ENCODE measurements at regions not wholly inside any gene's neighbourhood (a gene's known extent, or its start where the extent isn't known, plus 50 kb on each side); places are given as distances from the start of the nearest gene placed in this dataset.

GRCh38 chr11:116459185-116460045 is 313.4 kb downstream of the BUD13 start:
- H3K27me3 Mint-ChIP-seq (ENCODE audit: unreplicated experiment) = peaks cover 6% of the 10 kb centered on the region
- peaks cover 5% of the 10 kb centered on the region for H3K4me1 Mint-ChIP-seq (ENCODE audit: unreplicated experiment)

GRCh38 chr11:116458546-116458945 is 314.2 kb downstream of the BUD13 start:
- no peaks in the 10 kb centered on the region for H3K36me3 Mint-ChIP-seq (ENCODE audit: low read depth, unreplicated experiment)
- no peaks in the 10 kb centered on the region for H3K9me3 Mint-ChIP-seq (ENCODE audit: unreplicated experiment)
- no peak for DNase-seq (ENCODE audit: low spot score)
- H3K4me3 Mint-ChIP-seq (ENCODE audit: unreplicated experiment) = no peak overlapping the region
- no peak for TF ChIP-seq CTCF (IDR thresholded peaks at IDR 0.05; ENCODE audit: unreplicated experiment)
- H3K27ac Mint-ChIP-seq (ENCODE audit: unreplicated experiment) = no peak overlapping the region
- peaks cover 5% of the 10 kb centered on the region for H3K4me1 Mint-ChIP-seq (ENCODE audit: unreplicated experiment)
- H3K27me3 Mint-ChIP-seq (ENCODE audit: unreplicated experiment) = peaks cover 6% of the 10 kb centered on the region

More at GRCh38 chr11:116459185-116460045, 313.4 kb downstream of the BUD13 start:
- Mint-ChIP-seq H3K4me3 (ENCODE audit: unreplicated experiment) (no peak overlapping the region), H3K36me3 (ENCODE audit: low read depth, unreplicated experiment) (no peaks in the 10 kb centered on the region), H3K9me3 (ENCODE audit: unreplicated experiment) (no peaks in the 10 kb centered on the region), H3K27ac (ENCODE audit: unreplicated experiment) (no peak overlapping the region)
- DNase-seq (ENCODE audit: low spot score) = no peak
- TF ChIP-seq CTCF (IDR thresholded peaks at IDR 0.05; ENCODE audit: unreplicated experiment) = no peak

GRCh38 chr11:116457336-116458007 is 315.3 kb downstream of the BUD13 start:
- Mint-ChIP-seq H3K4me1 (ENCODE audit: unreplicated experiment) (peaks cover 5% of the 10 kb centered on the region), H3K4me3 (ENCODE audit: unreplicated experiment) (no peak overlapping the region), H3K9me3 (ENCODE audit: unreplicated experiment) (no peaks in the 10 kb centered on the region), H3K27me3 (ENCODE audit: unreplicated experiment) (peaks cover 6% of the 10 kb centered on the region), H3K27ac (ENCODE audit: unreplicated experiment) (peak overlapping the region; percentile 61), H3K36me3 (ENCODE audit: low read depth, unreplicated experiment) (no peaks in the 10 kb centered on the region)
- TF ChIP-seq CTCF (IDR thresholded peaks at IDR 0.05; ENCODE audit: unreplicated experiment) = no peak
- DNase-seq (ENCODE audit: low spot score) = no peak

GRCh38 chr11:116454951-116455350 is 317.8 kb downstream of the BUD13 start:
- Mint-ChIP-seq H3K36me3 (ENCODE audit: low read depth, unreplicated experiment) (no peaks in the 10 kb centered on the region), H3K27ac (ENCODE audit: unreplicated experiment) (no peak overlapping the region), H3K4me1 (ENCODE audit: unreplicated experiment) (peaks cover 5% of the 10 kb centered on the region), H3K27me3 (ENCODE audit: unreplicated experiment) (peaks cover 5% of the 10 kb centered on the region), H3K9me3 (ENCODE audit: unreplicated experiment) (no peaks in the 10 kb centered on the region), H3K4me3 (ENCODE audit: unreplicated experiment) (no peak overlapping the region)
- TF ChIP-seq CTCF (IDR thresholded peaks at IDR 0.05; ENCODE audit: unreplicated experiment) = no peak
- DNase-seq (ENCODE audit: low spot score) = no peak

Data from endothelial cell (in vitro differentiated cells).